RWPE1 (cell line): ENCODE measurements at regions not wholly inside any gene's neighbourhood (a gene's known extent, or its start where the extent isn't known, plus 50 kb on each side); places are given as distances from the start of the nearest gene placed in this dataset.
A peak's percentile ranks its signal among the peaks of the same experiment; 100 is the strongest.

Source experiments
- CTCF ChIA-PET: fragments of 350-600 bp; sonication (Branson Sonifier 250); formaldehyde crosslinking; extraction: SDS; loops from one replicate; lab custom pipeline; 2021; lab: Yijun Ruan, JAX
- POLR2A ChIA-PET: fragments of 400-600 bp; formaldehyde crosslinking; extraction: SDS; loops from one replicate; lab custom pipeline; 2020; ENCODE audit warnings: antibody characterized with exemption; ENCODE audit not compliant: low non-redundant PET; lab: Yijun Ruan, JAX
- DNase-seq: peaks from one replicate; pipeline ENCODE4 v3.0.0; 2012; ENCODE audit warnings: low spot score
- H3K27ac ChIP-seq: fragments of 450-650 bp; 2 replicates; pipeline ENCODE4 v1.5.1; 2017
- CTCF ChIP-seq: fragments of 450-650 bp; conservative IDR thresholded peaks from 2 replicates; pipeline ENCODE4 v1.5.1; 2017; ENCODE audit warnings: low read depth, mild to moderate bottlenecking

GRCh38 chr1:75668813-75669212 is 55.7 kb upstream of the ACADM start:
- H3K27ac ChIP-seq: no peak overlapping the region
- TF ChIP-seq CTCF: no peak
- no peak for DNase-seq
- POLR2A ChIA-PET: no interaction called here
- CTCF ChIA-PET: no interaction called here

- POLR2A ChIA-PET: no interaction called here
- no peak for DNase-seq
- H3K27ac ChIP-seq: no peak overlapping the region
- CTCF ChIA-PET: no interaction called here
- TF ChIP-seq CTCF: no peak
Measured at GRCh38 chr1:75671708-75672107, 52.8 kb upstream of the ACADM start.

GRCh38 chr1:75672108-75672507 is 52.4 kb upstream of the ACADM start:
- ChIA-PET CTCF (no interaction called here), POLR2A (no interaction called here)
- H3K27ac ChIP-seq: no peak overlapping the region
- no peak for TF ChIP-seq CTCF
- no peak for DNase-seq

GRCh38 chr1:75672528-75673393 is 51.7 kb upstream of the ACADM start:
- DNase-seq: peak; percentile 62
- H3K27ac ChIP-seq: no peak overlapping the region
- ChIA-PET CTCF (interaction anchor here (0.6 kb wide), 1 partner anchor 118 kb away, joined by 7 read pairs; no protein-coding TSS in a partner anchor), POLR2A (no interaction called here)
- TF ChIP-seq CTCF: no peak

GRCh38 chr1:75673399-75673798 is 51.1 kb upstream of the ACADM start:
- no peak for TF ChIP-seq CTCF
- CTCF ChIA-PET: interaction anchor here (0.7 kb wide), 1 partner anchor 11 kb away, joined by 3 read pairs; no protein-coding TSS in a partner anchor
- no peak for DNase-seq
- POLR2A ChIA-PET: no interaction called here
- H3K27ac ChIP-seq: no peak overlapping the region

GRCh38 chr1:75673885-75674284 is 50.6 kb upstream of the ACADM start:
- ChIA-PET CTCF (interaction anchor here (0.7 kb wide), 1 partner anchor 10 kb away, joined by 3 read pairs; no protein-coding TSS in a partner anchor), POLR2A (no interaction called here)
- no peak overlapping the region for H3K27ac ChIP-seq
- no peak for TF ChIP-seq CTCF
- DNase-seq: no peak
